KBM-7 (cell line): ENCODE measurements at regions not wholly inside any gene's neighbourhood (a gene's known extent, or its start where the extent isn't known, plus 50 kb on each side); places are given as distances from the start of the nearest gene placed in this dataset.
"Not testable (repeated sequence)": the region's sequence is repeated elsewhere in the genome, so short reads cannot be mapped to it uniquely, and the experiment has no call there.

Source experiments
- DNase-seq: peaks from one replicate; pipeline ENCODE4 v3.0.0-alpha.2; 2015
- in situ Hi-C: fragments of 300-500 bp; cut with MboI; formaldehyde crosslinking; loops from 2 replicates; pipeline ENCODE4 v1.14.3; 2020; ENCODE audit warnings: low sequenced_read_pairs, low pct_unique_long_range_greater_than_20kb, mixed read lengths

GRCh38 chr4:109378511-109378910 is 55.1 kb upstream of the SEC24B start:
- no peak for DNase-seq
- in situ Hi-C loops, result no loop called here

GRCh38 chr4:109378076-109378475 is 55.5 kb upstream of the SEC24B start:
- in situ Hi-C loops, result no loop called here
- no peak for DNase-seq

GRCh38 chr4:109375778-109376414 is 57.7 kb upstream of the SEC24B start:
- in situ Hi-C loops, result no loop called here
- no peak for DNase-seq

GRCh38 chr4:109368661-109369060 is 65.0 kb upstream of the SEC24B start:
- in situ Hi-C loops, result no loop called here

GRCh38 chr4:109365939-109366338 is 63.5 kb upstream of the COL25A1 start:
- in situ Hi-C loops, result no loop called here
- DNase-seq, result no peak

More at GRCh38 chr4:109368661-109369060, 65.0 kb upstream of the SEC24B start:
- no peak for DNase-seq

- in situ Hi-C loops, DNase-seq: not testable (repeated sequence)
Measured at GRCh38 chr4:109365297-109365696, 62.8 kb upstream of the COL25A1 start.

GRCh38 chr4:109359040-109359646 is 56.7 kb upstream of the COL25A1 start:
- in situ Hi-C loops, result no loop called here
- peak; percentile 68 for DNase-seq

GRCh38 chr4:109355835-109356234 is 53.4 kb upstream of the COL25A1 start:
- in situ Hi-C loops, result no loop called here
- peak; percentile 35 for DNase-seq

- in situ Hi-C loops, result no loop called here
- no peak for DNase-seq
Measured at GRCh38 chr4:109352941-109353340, 50.5 kb upstream of the COL25A1 start.
